ENCODE measurements at regions not wholly inside any gene's neighbourhood (a gene's known extent, or its start where the extent isn't known, plus 50 kb on each side); places are given as distances from the start of the nearest gene placed in this dataset.

GRCh38 chr13:44834404-44834803 is 154.9 kb downstream of the NUFIP1 start:
- H3K27ac ChIP-seq = no peak overlapping the region
- no peaks in the 10 kb centered on the region for H3K27me3 ChIP-seq
- TF ChIP-seq CTCF (IDR thresholded peaks at IDR 0.05) (no peak), EP300 (IDR thresholded peaks at IDR 0.05; ENCODE audit: low read depth) (no peak), POLR2AphosphoS5 (IDR thresholded peaks at IDR 0.05) (no peak), POLR2A (IDR thresholded peaks at IDR 0.05) (no peak)
- in situ Hi-C loops (cut with MboI; ENCODE audit: low pct_ligation_motif_present in 1 of 4, low pct_unique_long_range_greater_than_20kb in 1 of 4, low sequenced_read_pairs in 3 of 4) (no loop called here), intact Hi-C loops (cut with DNase I; ENCODE audit: low total_unique reads) (no loop called here)
- H3K9me3 ChIP-seq = no peaks in the 10 kb centered on the region
- DNase-seq = no peak
- no peak overlapping the region for H3K4me3 ChIP-seq
- H3K36me3 ChIP-seq = no peaks in the 10 kb centered on the region
- 76 to 100% methylated on average over 2 to 4 of the region's 4 CpGs for WGBS, 2 donors (ENCODE audit: low coverage in 1 of 2)
- H3K4me1 ChIP-seq = no peaks in the 10 kb centered on the region

- intact Hi-C loops (cut with DNase I; ENCODE audit: low total_unique reads) = no loop called here
- WGBS, 2 donors (ENCODE audit: low coverage in 1 of 2) = 90 to 92% methylated on average over 6 to 7 of the region's 7 CpGs
- TF ChIP-seq EP300 (IDR thresholded peaks at IDR 0.05; ENCODE audit: low read depth) (no peak), CTCF (IDR thresholded peaks at IDR 0.05) (no peak), POLR2AphosphoS5 (IDR thresholded peaks at IDR 0.05) (no peak), POLR2A (IDR thresholded peaks at IDR 0.05) (no peak)
These were observed 155.6 kb downstream of the NUFIP1 start for GRCh38 chr13:44833626-44834025.

GRCh38 chr13:44833139-44833538 is 156.1 kb downstream of the NUFIP1 start:
- TF ChIP-seq POLR2A (IDR thresholded peaks at IDR 0.05) (no peak), EP300 (IDR thresholded peaks at IDR 0.05; ENCODE audit: low read depth) (no peak), CTCF (IDR thresholded peaks at IDR 0.05) (no peak)
- in situ Hi-C loops (cut with MboI; ENCODE audit: low pct_ligation_motif_present in 1 of 4, low pct_unique_long_range_greater_than_20kb in 1 of 4, low sequenced_read_pairs in 3 of 4) (no loop called here), intact Hi-C loops (cut with DNase I; ENCODE audit: low total_unique reads) (no loop called here)
- no peaks in the 10 kb centered on the region for H3K4me1 ChIP-seq
- no peak overlapping the region for H3K27ac ChIP-seq
- no peaks in the 10 kb centered on the region for H3K9me3 ChIP-seq
- H3K27me3 ChIP-seq = no peaks in the 10 kb centered on the region
- H3K4me3 ChIP-seq = no peak overlapping the region
- H3K36me3 ChIP-seq = no peaks in the 10 kb centered on the region
- DNase-seq = no peak
- 75% methylated on average over 4 of the region's 4 CpGs for WGBS, 2 donors (ENCODE audit: low coverage in 1 of 2)

More at GRCh38 chr13:44833626-44834025, 155.6 kb downstream of the NUFIP1 start:
- Histone ChIP-seq H3K4me3 (no peak overlapping the region), H3K27ac (no peak overlapping the region), H3K9me3 (no peaks in the 10 kb centered on the region), H3K4me1 (no peaks in the 10 kb centered on the region), H3K36me3 (no peaks in the 10 kb centered on the region), H3K27me3 (no peaks in the 10 kb centered on the region)
- in situ Hi-C loops (cut with MboI; ENCODE audit: low pct_ligation_motif_present in 1 of 4, low pct_unique_long_range_greater_than_20kb in 1 of 4, low sequenced_read_pairs in 3 of 4) = no loop called here
- no peak for DNase-seq

DNA sequence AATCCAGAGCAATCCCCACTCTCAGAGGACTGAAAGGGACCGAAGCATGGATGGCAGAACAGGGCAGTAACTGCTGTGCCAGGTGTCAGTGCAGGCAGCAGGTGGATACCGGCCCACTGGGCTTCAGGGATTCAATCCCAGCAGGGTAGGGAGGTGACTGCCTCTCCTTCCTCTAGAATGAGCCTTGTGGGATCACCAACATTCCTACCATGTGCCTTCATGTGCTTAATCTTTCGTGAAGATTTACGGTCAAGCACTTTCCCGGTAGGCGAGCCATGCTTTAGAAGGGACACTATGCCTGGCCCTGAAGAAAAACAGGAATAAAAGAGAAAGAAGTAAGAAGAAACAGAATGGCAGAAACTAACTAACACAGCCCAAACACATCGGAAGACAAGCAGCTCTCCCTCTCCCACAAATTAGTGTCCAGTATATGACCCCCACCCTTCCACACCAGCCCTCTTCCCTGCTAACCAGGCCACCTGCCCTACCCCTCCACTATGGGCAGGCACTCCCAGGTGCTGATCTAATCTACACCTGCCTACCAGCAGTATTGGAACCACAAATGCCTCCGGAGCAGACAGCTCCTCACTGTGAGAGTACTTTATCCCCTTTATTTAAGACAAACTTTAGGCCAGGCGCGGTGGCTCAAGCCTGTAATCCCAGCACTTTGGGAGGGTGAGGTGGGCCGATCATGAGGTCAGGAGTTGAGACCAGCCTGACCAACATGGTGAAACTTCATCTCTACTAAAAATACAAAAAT is 162.5 kb downstream of the NUFIP1 start:
- in situ Hi-C loops (cut with MboI; ENCODE audit: low pct_ligation_motif_present in 1 of 4, low pct_unique_long_range_greater_than_20kb in 1 of 4, low sequenced_read_pairs in 3 of 4) = no loop called here
- H3K36me3 ChIP-seq = no peaks in the 10 kb centered on the region
- no peaks in the 10 kb centered on the region for H3K4me1 ChIP-seq
- no peaks in the 10 kb centered on the region for H3K27me3 ChIP-seq
- no peak overlapping the region for H3K27ac ChIP-seq
- no peaks in the 10 kb centered on the region for H3K9me3 ChIP-seq
- intact Hi-C loops (cut with DNase I; ENCODE audit: low total_unique reads) = no loop called here
- no peak for DNase-seq
- WGBS, 2 donors (ENCODE audit: low coverage in 1 of 2) = 83 to 86% methylated on average over 1 to 11 of the region's 11 CpGs
- no peak overlapping the region for H3K4me3 ChIP-seq
- TF ChIP-seq EP300 (IDR thresholded peaks at IDR 0.05; ENCODE audit: low read depth) = no peak
- TF ChIP-seq POLR2A (IDR thresholded peaks at IDR 0.05) = no peak
- no peak for TF ChIP-seq CTCF (IDR thresholded peaks at IDR 0.05)
- TF ChIP-seq POLR2AphosphoS5 (IDR thresholded peaks at IDR 0.05) = no peak
